DMS53 treated with DMSO at 0.1 percent for 48 hours (cell line): ENCODE measurements at regions not wholly inside any gene's neighbourhood (a gene's known extent, or its start where the extent isn't known, plus 50 kb on each side); places are given as distances from the start of the nearest gene placed in this dataset.

Experiments
- DNase-seq: peaks from one replicate; lab custom pipeline; 2025; ENCODE audit not compliant: unreplicated experiment; lab: John Stamatoyannopoulos, UW

DNA sequence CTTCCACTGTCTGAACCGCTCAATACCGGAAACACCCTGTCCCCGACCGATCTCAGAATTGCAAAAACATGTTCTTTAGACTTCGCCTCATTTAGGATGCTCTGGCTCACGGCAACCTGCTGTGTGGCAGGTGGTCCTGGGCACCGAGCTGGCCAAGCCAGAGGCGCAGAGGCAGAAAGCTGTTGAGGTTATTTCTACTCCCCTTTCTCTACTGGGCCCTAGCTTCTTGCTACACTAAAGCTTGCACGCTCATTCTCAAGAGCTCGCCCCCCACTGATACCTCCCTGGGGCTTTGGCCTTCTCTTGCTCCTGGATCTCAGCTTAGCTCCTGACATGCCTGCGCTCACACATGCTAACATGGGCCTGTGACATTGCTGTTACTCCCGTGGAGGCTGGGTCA is 417.4 kb downstream of the LPIN1 start:
- no peak for DNase-seq

DNA sequence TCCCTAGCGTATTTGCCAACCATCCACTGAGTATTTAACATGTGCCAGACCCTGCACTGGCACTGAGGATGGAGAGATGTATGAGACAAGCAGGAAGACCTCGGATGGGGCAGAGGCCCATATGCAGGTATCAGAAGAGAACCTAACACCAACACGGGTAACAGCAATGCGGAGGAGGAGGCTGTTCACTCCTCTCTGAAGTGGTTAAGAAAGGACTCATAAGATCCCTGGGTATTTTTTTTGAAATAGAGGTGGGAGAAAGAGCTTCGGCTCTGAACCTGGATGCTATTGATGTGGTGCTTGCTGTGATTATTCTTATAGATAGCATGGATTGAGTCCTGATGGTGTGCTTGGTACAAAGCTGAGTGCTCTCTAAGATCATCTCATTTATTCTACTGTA is 418.3 kb downstream of the LPIN1 start:
- DNase-seq, result no peak

DNA sequence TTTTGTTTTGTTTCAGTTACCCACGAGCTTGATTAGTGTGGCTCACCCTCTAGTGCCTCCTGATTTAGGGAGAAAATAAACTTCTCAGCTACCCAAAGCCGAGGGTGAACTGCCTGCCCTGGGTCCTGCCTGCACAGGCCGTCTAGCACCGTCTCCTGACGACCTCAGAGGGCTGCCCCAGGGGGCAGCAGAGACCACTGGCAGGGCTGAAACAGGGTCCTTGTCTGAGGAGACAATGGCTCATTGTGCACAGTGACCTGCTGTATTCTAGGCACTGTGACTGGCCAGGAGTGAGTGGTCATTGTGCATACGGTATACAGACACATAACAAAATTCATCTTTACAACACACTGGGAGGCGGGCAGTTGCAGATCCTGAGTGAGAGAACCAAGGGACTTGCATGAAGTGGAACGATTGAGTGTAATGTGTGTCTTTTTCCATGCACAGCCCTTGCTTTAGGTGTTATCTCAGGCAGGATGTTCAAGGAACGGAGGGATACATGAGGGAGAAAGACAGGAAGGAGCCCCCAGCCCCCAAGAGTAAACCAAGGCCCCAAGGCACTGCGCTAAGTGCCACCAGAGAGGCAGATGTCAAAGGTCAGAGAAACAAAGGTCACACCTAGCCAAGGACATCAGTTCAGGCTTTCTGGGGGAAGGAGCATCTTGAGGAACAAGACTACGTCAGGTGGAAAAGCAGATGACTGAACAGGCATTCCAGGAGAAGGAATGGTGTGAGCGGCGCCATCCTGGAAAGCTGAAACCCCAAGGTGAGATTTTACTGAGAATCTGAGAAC is 421.3 kb downstream of the LPIN1 start:
- no peak for DNase-seq

DNA sequence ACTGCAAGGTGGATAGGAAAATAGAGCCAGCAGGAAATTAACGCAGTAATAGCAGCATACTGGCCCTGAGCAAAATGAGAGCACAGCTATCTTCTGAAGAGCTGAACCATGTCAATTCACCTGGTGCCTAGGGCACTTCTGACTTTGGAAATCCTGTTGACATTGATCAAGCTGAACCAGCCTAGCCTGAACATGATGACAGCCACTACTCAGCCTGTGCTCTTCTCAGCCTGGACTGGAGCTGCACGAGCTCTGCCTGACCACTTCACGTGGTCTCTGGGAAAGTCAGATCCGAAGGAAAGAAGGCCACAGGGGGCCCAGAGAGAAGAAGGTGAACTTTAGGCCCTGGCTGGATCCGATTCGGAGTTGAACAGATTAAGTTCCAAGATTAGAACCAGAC is 421.9 kb downstream of the LPIN1 start:
- DNase-seq, result no peak

DNA sequence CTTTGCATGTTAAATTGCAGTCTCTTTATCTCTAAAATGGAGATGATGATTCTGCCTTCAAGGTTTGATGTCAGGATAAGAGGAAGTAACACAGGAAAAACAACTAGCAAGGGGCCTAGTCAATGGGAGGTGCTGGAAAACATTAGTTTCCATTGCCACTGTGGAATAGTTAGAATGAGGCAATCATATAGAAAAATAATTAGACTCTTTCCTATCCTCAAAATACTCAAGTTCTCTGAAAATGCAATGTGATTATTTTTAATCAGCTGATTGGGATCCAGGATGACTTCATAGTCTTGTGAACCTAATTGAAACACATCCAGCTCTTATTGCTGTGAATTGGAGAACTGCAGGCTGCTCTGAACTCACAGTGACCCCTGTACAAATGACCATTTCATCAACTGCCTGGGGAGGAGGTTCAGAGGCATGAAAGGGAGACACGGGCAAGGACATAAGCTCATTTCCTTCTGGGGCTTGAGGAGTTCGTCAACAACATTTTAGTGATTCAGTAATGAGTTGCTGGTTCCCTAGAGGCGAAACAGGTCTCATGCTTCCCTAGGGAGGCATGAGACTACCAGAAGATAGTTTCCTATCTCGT is 422.5 kb downstream of the LPIN1 start:
- no peak for DNase-seq

DNA sequence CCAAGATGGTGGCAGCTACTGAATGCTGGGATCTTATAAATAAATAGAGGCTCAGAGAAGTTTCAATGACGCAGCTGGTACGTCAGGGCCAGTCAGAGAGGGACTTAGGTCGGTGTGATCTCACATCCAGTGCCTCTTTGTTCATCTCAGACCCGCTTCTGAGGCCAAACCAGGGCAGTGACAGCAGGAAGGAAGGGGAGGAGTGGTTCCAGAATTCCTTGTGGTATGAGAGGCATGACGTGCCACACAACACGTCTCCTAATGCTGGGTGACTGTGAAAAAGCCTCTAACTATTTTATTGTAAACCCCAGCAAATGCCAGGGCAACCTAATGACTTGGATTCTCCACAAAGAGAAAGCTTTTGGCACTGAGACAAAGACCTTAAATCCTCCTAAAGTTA is 423.3 kb downstream of the LPIN1 start:
- no peak for DNase-seq

DNA sequence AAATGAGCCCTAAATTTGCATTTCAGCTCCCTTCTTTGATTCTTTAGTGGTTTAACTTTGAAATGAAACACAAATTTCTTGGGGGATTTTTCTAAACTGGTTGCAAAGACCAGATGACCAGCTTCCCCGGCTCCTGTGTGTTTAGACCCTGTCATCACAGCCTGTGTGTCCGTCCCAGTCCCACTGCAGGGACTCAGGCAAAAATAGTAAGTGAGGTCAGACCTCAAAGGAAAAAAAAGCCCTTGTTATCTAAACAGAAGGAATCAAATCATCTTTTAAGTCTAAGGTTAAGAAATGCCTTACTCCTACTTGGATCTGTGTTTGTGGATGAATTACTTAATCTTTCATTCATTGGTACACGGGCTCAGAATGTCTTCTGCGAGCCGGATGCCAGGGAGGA is 423.7 kb downstream of the LPIN1 start:
- no peak for DNase-seq

DNA sequence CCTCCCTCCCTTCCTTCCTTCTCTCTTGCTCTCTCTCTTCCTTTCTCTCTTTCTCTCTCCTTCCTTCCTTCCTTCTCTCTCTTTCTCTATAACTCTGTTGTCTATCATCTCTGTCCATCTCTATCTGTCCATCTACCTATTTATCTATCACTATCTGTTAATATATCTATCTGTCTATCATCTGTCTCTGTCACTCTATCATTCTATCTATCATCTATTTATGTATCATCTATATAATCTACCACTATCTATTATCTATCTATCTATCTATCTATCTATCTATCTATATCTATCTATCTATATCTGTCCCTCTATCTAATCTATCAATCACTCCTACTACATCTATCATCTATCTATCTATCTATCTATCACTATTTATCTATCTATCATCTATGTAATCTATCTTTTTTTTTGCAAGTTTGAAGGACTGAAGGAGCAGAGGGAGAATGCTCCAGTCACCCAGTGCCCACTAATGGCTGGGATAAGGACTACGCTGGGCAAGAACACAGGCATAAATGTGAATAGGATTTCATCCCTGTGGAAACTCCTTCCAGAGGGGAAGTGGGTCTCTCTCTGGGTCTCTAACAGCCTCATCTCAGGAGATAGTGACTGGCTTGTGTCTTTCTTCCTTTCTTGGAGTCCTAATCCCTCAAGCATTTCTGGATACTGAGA is 427.0 kb downstream of the LPIN1 start:
- DNase-seq, result no peak

DNA sequence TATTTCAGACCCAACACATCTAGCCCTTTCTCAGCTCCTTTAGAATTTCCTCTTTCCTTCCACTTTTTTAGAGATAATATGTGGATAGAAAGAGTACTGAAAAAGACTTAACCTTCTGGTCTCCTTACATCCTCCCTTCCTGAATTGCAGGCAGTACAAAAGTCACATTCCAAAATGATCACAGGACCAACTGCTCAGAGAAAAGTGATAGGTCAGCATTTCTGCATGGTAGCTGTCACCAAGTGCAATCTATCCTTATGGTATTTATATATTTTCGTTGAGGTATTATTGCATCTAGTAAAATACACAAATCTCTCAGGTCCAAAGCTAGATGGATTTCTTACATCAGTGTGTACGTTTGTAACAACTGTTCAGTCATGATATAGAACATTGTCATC is 427.5 kb downstream of the LPIN1 start:
- DNase-seq, result no peak

DNA sequence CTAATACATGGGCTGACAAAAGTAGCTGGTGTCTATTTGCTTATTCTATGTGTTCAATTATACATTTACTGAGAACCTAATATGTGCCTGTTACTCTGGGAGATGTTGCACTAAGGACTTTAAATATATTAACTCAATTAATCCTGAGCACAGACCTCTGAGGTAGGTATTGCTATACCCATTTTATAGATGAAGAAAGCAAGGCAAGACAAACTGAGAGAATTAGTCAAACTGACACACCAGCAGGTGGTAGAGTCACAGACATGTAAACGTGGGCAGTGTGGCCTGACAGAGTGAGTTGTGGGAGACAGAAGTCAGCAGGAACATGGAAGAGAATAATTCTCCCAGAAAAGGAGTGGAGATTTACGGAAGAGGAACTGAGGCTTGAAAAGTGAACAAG is 428.9 kb downstream of the LPIN1 start:
- DNase-seq, result no peak

DNA sequence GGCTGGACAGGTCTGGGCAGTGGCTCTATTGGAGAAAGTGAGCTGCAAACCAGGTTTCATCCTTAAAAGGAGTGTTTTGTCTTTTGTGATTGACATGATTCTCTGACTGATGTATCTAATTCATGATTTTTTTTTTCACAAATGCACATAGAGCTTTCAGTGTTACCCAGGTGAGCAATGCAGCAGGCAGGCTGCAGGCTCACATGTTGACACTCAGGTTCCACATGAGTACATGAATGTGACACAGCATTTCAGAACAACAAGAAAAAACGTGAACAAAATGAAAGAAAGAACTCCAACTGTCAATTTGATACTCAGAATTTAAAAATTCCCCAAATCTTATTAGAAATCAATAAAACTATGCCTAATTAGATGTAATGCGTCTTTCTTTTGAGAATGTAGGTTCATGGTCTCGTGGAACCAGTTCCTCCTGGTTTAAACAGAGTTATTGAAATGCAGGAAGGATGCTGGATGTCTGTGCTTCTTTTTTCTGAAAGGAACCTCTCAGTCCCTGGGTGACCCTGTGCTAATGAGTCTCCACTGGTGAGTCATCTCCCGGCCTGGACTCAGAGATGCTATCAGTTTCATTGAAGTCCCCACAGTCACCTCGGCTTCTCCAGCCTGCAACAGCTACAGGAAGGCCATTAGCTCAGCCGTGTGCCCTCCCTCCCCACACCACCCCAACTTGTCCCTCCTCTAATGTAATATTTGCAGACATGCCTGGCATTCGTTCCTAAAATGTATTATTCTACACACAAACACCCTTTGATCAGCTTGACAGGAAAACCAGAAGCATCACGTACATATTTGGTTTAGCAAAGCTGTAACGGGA is 430.4 kb downstream of the LPIN1 start:
- peak; percentile 39 for DNase-seq

DNA sequence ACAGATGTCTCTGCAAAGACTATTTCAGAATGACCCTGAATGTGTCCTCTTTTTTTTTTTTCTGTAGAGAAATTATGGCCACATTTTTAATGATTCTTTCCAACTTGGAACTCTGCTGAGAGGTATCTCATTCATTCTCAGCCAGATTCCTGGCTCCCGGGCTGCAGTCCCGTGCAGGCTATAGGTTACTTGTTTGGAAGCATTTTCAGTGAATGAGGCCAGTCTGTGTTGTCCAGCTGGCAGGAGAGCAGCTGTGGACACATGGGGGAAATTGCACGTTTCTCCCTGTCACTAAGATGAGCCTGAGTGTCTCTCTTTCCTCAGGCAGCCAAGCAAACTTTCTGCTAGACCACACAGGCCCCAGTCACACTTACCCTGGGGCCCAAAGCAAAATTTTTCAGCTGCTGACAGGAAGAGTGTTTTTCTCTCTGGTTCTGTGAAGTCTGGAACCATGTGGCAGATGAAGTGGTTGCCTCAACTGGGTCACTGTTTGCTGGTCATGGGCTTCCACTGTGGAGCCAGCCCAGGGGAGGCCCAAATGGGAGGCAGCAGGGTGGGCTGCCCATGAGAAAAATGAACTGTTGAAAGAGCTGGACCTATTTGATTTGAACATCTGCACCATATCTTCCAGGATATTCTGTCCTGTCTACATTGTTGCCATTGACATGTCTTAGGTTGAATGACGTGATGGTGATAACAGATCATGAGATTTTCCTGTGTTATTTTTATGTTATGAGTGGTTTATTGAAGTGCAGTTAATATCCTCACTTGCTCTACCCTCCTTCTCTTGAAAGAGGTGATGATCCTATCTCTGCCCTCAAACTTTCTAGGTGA is 431.2 kb downstream of the LPIN1 start:
- no peak for DNase-seq

DNA sequence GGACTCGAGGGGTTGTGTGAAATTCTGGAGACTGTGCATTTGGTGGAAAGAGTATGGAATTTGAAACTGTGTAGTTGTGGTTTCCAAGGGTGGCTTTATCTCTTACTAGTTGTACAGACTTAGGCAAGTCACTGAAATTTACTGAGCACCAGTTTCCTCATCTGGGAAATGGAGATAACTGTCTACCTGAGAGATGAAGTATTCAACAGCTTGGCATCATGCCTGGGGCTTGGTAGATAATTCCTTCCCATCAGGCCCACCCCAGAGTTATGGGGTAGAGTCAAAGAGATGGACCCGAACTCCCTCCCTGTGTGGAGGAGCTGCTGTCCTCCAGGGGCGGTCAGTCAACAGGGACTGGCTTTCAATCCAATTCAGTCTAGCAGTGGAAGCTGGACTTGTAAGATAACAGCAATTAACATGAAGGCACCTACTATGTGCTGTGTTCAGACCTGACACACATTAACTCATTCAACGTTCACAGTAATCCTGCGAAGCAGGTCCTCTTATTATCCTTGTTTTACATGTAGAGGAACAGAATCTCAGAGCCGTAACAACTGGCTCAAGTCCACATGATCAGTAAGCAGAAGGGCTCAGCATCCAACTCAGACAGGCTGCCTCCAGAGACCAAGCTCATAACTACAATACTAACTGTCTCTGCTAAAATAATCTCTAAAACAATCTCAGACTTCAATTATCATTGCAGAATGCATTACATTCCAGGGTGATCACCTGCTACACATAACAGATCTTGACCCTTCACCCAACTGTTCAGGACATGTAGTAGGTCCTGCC is 432.1 kb downstream of the LPIN1 start:
- no peak for DNase-seq

DNA sequence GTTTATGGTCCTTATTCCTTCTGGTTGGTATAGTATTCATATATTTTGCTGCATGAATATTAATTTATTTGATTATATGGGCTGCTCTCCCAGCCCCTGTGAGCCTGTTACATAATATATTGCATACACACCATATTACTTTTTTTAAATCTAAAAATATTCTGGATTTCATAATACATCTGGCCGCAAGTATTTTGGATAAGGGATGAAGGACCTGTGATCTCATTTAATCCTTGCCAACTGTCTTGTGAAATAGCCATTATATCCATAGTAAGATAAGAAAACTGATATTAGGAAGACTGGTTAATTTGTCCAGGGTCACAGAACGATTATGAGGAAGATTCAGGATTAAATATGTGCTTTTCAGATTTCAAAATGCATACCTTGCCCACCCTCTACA is 433.6 kb downstream of the LPIN1 start:
- no peak for DNase-seq

DNA sequence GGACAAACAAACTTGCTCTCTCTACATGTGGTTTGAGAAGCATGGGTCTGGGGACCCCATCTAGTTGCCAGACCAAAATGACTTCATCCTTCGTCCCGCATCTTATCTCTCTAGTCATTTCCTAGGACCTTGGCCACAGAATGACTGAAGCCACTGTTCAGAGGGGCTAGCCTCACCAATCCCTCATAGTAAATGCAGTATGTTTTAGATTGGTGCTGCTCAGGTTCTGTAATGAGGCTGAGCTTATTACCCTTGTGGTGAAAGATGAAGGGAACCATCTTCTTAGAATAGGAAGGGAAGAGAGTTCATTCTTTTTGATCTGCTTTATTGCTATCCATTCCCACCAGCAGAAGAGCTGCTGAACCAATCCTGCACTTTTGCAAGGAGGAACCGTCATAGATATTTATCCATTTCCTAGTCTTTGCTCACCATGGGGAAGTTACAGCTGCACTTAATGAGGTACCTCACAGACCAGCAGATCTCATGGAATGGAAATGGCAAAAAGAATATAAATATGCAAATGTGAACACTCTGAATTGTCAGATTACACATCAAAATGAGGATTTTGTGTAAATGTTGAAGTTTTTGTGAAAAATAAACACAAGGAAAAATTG is 436.7 kb downstream of the LPIN1 start:
- no peak for DNase-seq

DNA sequence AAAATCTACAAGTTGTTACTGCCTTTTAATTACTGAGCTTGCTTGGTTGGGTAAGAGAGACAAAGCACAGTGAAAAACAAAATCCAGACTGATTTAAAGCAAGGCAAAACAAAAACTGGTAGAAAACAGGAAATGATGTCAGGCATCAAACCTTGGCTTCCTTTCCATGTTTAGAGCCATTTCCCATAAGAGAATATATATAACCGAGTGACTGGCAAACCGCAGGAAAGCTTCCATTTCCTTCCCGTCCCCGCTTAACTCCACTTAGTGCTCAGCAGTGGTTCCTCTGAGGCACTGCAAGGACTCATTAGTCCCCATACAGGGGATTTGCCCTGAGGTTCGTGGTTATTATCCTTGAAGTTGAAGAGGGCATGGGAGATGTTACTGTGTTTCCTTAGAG is 446.3 kb downstream of the LPIN1 start:
- no peak for DNase-seq

DNA sequence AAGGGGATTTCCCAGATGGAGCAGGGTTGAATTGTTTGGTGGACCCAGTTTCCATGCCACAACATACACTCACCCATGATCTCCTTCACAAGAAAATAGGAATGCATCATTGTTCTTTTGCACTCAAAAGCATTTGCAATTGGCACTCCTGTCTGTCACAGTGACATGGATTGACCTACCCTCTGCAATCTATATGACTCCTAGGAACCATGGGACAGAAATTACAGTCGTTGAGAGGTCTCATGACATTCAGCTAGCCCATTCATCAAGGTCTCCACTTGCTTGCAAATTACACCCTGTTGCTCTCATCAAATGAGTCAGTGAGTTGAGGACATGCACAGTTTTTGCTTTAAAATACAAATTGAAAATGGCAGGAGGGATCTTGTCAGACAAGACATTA is 448.5 kb downstream of the LPIN1 start:
- no peak for DNase-seq

DNA sequence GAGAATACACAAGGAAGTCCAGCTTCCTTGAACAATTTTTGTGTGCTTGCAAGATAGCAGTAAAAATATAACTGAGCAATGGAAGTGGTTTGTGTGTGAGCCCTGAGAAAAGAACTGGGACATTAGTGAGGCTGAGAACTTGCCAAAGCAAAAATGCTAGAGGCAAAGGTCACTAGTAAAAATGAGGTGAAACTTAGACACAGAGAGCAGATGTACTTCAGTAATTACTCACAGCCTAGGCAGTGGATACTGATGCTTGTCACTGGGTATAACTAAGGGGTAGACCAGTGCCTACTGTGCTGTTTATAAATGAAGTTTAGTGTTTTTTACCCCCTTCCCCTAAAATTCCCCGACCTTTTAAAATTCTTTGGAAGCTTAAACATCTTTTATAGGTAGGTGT is 450.1 kb downstream of the LPIN1 start:
- DNase-seq, result no peak

DNA sequence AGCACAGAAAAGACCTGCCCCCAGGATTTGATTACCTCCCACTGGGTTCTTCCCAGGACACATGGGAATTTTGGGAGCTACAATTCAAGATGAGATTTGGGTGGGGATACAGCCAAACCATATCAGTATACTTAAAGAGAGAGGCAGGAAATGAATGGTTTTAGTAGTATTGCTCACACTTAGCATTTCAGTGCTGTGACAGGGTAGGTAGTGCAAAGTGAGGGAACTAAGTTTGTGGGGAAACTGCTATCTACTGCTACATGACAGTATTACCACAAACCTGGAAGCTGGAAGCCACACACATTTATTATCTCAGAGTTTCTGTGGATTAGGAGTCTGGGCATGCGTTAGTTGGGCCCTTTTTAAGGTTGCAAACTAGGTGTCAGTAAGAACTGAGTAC is 450.7 kb downstream of the LPIN1 start:
- no peak for DNase-seq
